Neutrophil (primary cell): ENCODE measurements at regions not wholly inside any gene's neighbourhood (a gene's known extent, or its start where the extent isn't known, plus 50 kb on each side); places are given as distances from the start of the nearest gene placed in this dataset.

Source experiments
- H3K27ac ChIP-seq: fragments of 200-600 bp; sonication (generic); 2 replicates; pipeline ENCODE4 v1.5.1; 2016; ENCODE audit warnings: mild to moderate bottlenecking, moderate library complexity
- H3K27me3 ChIP-seq: fragments of 200-600 bp; sonication (generic); 2 replicates; pipeline ENCODE4 v1.6.0; 2016; ENCODE audit warnings: mild to moderate bottlenecking
- H3K36me3 ChIP-seq: fragments of 200-600 bp; sonication (generic); 2 replicates; pipeline ENCODE4 v1.5.1; 2017
- H3K4me1 ChIP-seq, 2 experiments: fragments of 200-600 bp in 1 of 2; sonication (generic) in 1 of 2; 1 replicate in 1 of 2; 2 replicates in 1 of 2; pipeline versions ENCODE4 v1.5.1 to v1.6.1; 2013 to 2016; ENCODE audit warnings: low read depth in 1 of 2, low read length in 1 of 2, mild to moderate bottlenecking in 1 of 2, moderate library complexity in 1 of 2; ENCODE audit not compliant: control insufficient read depth in 1 of 2, insufficient read depth in 1 of 2
- H3K4me3 ChIP-seq, 2 experiments: fragments of 200-600 bp in 1 of 2; sonication (generic) in 1 of 2; 1 replicate in 1 of 2; 2 replicates in 1 of 2; pipeline ENCODE4 v1.5.1; 2013 to 2016; ENCODE audit warnings: low read depth in 1 of 2, low read length in 1 of 2, mild to moderate bottlenecking in 1 of 2, moderate library complexity in 1 of 2
- H3K9me3 ChIP-seq: fragments of 200-600 bp; sonication (generic); 2 replicates; pipeline ENCODE4 v1.5.1; 2016
- TF ChIP-seq, protein P1 (sequence below): fragments of 200-600 bp; sonication (generic); IDR thresholded peaks from 2 replicates; pipeline ENCODE4 v1.5.1; 2016; ENCODE audit warnings: antibody characterized with exemption

DNA sequence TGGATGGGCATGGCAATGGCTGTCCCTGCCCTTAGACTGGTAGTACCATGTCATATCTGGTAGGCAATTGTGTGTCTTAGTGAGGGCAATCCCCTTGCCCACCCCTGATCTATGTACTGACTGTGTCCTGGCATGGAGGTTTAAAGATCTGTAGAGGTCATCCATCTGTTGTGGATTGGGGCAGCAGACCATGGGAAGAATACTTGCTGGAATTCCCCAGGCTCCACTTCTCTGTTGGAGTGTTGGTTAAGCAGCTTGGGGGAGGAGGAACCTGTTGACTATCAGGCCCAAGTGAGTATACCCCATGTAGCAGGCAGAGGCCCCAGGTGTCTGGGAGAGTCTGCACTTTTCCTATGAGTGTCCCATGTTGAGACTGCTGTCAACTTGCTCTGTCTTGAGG, 246.7 kb upstream of the DIPK2B start:
- Histone ChIP-seq H3K4me1 (no peaks in the 10 kb centered on the region), H3K27me3 (no peaks in the 10 kb centered on the region), H3K4me3 (no peak overlapping the region), H3K9me3 (no peaks in the 10 kb centered on the region), H3K36me3 (no peaks in the 10 kb centered on the region), H3K27ac (no peak overlapping the region)
- TF ChIP-seq, protein P1, sequence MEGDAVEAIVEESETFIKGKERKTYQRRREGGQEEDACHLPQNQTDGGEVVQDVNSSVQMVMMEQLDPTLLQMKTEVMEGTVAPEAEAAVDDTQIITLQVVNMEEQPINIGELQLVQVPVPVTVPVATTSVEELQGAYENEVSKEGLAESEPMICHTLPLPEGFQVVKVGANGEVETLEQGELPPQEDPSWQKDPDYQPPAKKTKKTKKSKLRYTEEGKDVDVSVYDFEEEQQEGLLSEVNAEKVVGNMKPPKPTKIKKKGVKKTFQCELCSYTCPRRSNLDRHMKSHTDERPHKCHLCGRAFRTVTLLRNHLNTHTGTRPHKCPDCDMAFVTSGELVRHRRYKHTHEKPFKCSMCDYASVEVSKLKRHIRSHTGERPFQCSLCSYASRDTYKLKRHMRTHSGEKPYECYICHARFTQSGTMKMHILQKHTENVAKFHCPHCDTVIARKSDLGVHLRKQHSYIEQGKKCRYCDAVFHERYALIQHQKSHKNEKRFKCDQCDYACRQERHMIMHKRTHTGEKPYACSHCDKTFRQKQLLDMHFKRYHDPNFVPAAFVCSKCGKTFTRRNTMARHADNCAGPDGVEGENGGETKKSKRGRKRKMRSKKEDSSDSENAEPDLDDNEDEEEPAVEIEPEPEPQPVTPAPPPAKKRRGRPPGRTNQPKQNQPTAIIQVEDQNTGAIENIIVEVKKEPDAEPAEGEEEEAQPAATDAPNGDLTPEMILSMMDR, result no peak

DNA sequence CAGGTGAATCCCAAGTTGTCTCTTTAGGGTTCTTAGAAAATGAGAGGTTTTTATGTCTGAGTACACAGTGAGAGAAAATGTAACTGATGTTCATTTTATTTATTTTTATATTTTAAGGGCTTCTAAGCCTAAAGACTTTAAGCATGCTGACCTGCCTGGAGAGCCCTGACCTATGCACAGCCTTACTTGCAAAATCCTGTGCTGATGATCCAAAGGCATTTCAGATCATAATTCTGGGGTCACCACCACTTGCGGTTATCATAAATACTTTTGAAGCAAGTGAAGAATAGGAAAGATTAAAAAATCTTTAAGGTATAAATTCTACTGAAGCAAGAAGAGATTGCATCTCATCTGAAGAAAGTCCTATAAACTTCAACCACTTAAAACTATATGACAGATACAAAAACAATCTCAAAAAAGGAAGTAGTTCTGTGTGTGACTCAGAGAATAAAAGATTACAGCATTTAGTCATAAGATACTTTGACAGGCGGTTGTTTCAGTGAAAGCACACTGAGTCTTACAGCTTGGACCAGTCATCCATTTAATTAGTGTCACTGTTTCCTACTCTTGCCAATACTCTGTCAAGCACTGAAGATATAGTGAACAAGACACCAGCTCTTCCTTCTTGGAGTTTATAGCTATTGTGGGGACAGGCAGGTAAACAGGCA, 245.2 kb upstream of the DIPK2B start:
- no peak overlapping the region for H3K4me3 ChIP-seq
- H3K27me3 ChIP-seq, result no peaks in the 10 kb centered on the region
- no peaks in the 10 kb centered on the region for H3K36me3 ChIP-seq
- no peaks in the 10 kb centered on the region for H3K9me3 ChIP-seq
- no peaks in the 10 kb centered on the region for H3K4me1 ChIP-seq
- TF ChIP-seq, protein P1, result no peak
- no peak overlapping the region for H3K27ac ChIP-seq

DNA sequence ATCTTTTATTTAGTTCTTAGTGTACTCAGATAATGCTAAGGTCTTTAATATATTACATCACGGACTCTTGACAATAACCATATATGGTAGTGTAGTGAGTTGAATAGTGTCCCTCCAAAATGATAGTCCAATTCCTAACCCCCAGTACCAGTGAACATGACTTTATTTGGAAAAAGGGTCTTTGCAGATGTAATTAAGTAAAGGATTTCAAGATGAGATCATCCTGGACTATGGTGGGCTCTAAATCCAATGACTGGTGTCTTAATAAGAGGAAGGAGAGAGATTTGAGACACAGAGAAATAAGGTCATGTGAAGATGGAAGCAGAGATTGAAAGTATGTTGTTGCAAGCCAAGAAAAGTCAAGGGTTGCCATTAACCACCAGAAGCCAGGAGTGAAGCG, 236.5 kb upstream of the DIPK2B start:
- Histone ChIP-seq H3K9me3 (no peaks in the 10 kb centered on the region), H3K27me3 (no peaks in the 10 kb centered on the region), H3K4me3 (no peak overlapping the region), H3K27ac (no peak overlapping the region), H3K4me1 (no peaks in the 10 kb centered on the region), H3K36me3 (no peaks in the 10 kb centered on the region)
- TF ChIP-seq, protein P1, result no peak

DNA sequence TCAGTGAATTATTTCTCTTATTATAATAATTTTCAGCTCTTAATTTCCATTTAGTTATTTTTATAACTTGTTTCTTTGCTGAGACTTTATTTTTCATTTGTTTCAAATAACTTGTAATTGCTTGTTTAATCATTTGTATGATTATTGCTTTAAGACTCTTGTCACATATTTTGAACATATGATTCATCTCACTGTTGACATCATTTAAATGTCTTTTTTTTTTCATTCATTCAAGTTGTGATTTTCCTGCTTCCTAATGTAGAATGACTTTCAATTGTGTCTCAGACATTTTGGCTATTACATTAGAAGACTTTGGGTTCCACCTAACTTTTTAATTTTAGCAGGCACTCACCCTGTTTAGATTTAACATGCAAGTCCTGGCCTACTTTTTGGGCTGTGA, 234.8 kb upstream of the DIPK2B start:
- no peak overlapping the region for H3K27ac ChIP-seq

DNA sequence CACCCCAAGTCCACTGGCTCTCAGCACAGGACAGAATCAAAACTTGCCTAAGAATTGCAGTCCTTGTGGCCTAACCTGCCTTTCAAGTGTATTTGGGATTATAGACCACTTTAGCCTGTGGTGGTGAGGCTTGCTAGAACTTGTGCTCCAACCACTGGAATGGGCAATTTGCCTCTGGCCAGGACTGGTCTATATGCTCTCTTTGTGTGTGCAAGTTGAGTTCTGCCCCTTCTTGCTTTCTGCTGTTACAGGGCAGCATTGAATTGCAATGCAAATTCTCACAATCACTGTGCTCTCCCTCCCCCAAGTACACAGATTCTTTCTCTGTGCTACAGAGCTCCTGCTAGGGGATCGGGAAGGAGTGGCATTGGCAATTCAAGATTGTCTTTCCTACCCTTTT, 233.6 kb upstream of the DIPK2B start:
- H3K4me1 ChIP-seq, result no peaks in the 10 kb centered on the region
- H3K27me3 ChIP-seq, result no peaks in the 10 kb centered on the region
- H3K4me3 ChIP-seq, result no peak overlapping the region
- H3K36me3 ChIP-seq, result no peaks in the 10 kb centered on the region
- TF ChIP-seq, protein P1, result no peak
- no peak overlapping the region for H3K27ac ChIP-seq
- H3K9me3 ChIP-seq, result no peaks in the 10 kb centered on the region

More for the DNA sequence above, 234.8 kb upstream of the DIPK2B start:
- TF ChIP-seq, protein P1, result no peak
- no peaks in the 10 kb centered on the region for H3K36me3 ChIP-seq
- no peak overlapping the region for H3K4me3 ChIP-seq
- no peaks in the 10 kb centered on the region for H3K27me3 ChIP-seq
- H3K4me1 ChIP-seq, result no peaks in the 10 kb centered on the region
- no peaks in the 10 kb centered on the region for H3K9me3 ChIP-seq

DNA sequence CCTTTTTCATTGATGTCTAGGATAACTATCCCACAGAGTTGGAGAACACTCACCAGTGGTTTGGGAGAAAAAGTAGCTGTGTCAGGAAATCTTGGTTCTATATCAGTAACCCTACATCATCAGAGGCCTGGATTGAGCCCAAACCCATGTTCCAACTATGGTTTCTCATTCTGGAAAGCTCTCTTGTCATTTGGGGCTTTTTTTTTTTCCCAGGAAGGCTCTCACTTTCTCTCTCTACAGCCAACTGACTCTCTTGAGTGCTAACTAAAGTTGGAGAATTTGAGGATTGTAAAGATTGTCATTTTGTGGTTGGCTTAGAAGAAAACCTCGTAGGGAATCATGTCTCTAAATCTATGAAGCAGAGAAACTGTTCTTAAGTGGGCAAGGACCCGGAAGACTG, 228.2 kb upstream of the DIPK2B start:
- Histone ChIP-seq H3K4me1 (no peaks in the 10 kb centered on the region), H3K27me3 (no peaks in the 10 kb centered on the region), H3K9me3 (no peaks in the 10 kb centered on the region), H3K36me3 (no peaks in the 10 kb centered on the region), H3K4me3 (no peak overlapping the region), H3K27ac (no peak overlapping the region)
- TF ChIP-seq, protein P1, result no peak
